GM19239 (cell line): ENCODE measurements at regions not wholly inside any gene's neighbourhood (a gene's known extent, or its start where the extent isn't known, plus 50 kb on each side); places are given as distances from the start of the nearest gene placed in this dataset.
"Not testable (repeated sequence)": the region's sequence is repeated elsewhere in the genome, so short reads cannot be mapped to it uniquely, and the experiment has no call there.

Source experiments
- DNase-seq: peaks from one replicate; pipeline ENCODE4 v3.0.0; 2011; ENCODE audit warnings: low spot score; ENCODE audit not compliant: insufficient read length
- FAIRE-seq: peaks from 2 replicates; lab custom pipeline; 2011; peaks lifted over from hg19 to GRCh38; lab: Jason Lieb, UNC

DNA sequence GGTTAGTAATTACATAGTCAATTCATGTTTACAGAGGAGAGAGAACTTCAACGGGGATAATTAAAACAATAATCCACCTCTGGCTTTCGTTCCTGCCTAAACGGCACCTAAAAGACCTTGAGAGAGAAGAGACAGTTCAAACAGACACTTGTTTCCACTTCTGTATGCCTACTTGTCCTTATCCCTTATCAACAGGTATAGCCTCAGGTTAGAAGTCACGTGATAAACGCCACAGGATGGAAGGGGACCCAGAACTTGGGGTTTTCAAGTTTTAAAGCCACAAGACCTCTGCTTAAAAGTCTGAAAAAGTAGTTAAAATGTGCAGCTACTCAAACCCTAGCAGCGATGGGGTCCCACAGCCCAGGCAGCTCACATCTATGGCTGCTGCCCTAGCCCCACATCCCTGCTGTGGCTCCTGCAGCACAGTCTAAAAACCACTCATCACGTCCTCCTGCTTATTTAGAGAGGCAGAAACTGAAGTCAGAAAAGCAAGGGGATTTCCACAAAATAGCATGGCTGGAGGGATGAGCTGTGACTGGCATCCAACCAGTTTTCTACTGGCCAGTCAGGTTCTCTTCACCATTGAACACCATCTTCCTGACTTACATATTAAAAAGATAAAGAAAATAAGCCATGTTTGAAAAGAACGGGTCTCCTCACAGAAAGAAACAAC is 51.2 kb upstream of the SEC16B start:
- FAIRE-seq (no peak), DNase-seq (no peak)

DNA sequence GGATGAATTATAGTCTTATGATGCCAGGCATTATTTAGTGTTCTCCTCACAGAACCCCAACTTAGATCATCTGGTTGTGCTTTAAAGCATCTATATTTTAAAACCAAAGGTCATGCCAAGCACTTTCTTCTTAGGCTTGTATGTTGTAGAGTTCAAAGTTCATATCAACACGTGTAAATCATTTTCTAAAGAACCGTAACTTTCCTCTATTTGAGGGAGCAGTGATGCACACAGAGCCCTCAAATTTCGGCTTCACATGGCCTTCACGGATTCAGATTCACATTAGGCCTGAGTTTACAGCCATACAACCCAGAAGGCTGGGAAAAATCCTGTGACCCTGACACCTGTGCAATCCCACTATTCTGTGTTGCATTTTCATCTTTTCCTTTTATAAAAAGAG is 52.1 kb upstream of the SEC16B start:
- FAIRE-seq (no peak), DNase-seq (no peak)

- FAIRE-seq (no peak), DNase-seq (no peak)
These were observed 53.3 kb upstream of the SEC16B start for GRCh38 chr1:178023181-178023618.

- no peak for FAIRE-seq
- DNase-seq: no peak
These were observed 54.6 kb upstream of the SEC16B start for GRCh38 chr1:178024504-178024903.

DNA sequence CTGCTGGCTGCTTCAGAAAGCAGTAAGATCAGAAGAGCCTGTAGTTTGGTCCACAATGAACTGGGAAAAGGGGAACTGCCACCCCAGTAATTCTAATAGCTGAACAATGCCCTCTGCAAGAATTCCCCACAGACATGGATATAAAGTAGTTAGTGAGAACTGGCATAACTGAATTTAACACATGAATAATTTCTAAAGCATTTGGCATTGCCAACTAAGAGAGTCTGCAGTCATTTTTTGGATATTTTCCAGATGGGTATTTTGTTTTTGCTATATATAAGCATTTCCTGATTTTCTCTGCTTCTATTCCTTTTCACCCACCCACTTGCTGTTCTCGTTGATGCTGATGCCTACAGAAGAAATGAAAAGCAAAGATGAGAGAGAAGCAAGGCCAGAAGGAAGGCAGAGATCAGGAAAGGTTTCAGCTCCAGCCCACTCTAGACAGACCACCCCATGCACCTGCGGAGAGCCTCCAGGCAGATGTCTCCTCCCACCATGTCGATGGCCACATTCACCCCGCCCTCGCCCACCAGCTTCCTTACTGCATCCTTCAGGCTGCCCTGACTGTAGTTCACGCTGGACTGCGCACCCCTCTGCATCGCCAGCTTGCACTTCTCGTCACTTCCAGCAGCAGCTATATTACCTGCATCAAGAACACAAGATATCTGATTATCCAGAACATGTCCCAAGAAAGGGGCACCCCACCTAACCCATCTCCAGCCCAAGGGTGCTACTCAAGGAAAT is 55.9 kb upstream of the SEC16B start:
- no peak for FAIRE-seq

GRCh38 chr1:178028841-178029481 is 59.1 kb upstream of the SEC16B start:
- DNase-seq: no peak
- no peak for FAIRE-seq

More for the DNA sequence above, 55.9 kb upstream of the SEC16B start:
- no peak for DNase-seq

DNA sequence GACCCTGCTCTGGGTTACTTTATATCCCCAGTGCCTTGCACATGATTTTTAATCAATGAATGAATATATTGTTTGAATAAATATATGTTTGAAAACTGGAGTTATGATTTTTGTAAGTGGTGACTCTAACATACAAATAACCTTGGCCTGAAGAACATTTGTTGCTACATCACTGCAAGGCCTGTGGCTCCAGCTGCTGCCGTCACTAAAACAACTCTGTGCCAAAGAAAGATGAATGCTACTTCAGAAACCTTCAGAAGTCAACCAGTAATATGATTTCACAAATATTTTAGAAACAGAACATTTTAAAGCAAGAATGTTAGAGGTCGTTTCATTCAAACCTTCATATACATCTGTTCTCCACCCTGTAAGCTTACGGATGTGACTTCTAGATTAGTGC is 60.6 kb upstream of the SEC16B start:
- FAIRE-seq (no peak), DNase-seq (no peak)

DNA sequence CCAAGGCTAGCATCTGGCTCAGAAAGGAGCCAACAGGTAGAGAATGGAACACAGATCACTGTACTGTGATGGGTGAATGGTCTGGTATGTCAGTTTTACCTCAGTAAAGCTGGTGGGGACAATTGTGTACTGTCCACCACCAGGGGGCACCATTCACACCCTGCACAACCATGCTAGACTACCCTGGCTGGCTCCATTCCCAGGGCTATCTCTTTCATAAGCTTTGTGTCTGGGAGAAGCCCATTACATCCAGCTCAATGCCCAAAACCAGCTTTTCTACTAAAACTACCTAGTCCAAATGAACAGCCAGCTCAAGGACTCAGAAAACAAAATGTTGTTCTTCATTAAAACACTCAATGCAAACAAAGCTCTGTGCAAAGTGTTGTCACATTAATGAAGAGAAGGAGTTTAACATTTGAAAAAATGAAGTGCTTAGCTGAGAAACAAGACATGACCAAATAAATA is 62.0 kb upstream of the RASAL2 start:
- FAIRE-seq (peak; percentile 78), DNase-seq (peak; percentile 75)

- FAIRE-seq: no peak
- no peak for DNase-seq
These were observed 60.9 kb upstream of the RASAL2 start for GRCh38 chr1:178033019-178033418.

GRCh38 chr1:178034676-178035075 is 59.2 kb upstream of the RASAL2 start:
- no peak for DNase-seq
- no peak for FAIRE-seq

DNA sequence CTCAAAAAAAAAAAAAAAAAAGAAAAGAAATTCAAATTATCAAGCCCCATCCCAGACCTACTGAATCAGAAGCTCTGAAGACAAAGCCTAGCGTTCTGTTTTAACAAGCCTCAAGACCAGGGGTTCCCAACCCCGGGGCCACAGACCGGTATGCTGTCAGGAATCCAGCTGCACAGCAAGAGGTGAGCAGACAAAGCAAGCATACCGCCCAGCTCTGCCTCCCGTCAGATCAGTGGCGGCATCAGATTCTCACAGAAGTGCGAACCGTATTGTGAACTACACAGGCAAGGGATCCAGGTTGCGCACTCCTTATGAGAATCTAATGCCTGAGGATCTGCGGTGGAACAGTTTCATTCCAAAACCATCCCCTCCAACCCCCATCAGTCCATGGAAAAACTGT is 57.8 kb upstream of the RASAL2 start:
- DNase-seq: no peak
- no peak for FAIRE-seq

DNA sequence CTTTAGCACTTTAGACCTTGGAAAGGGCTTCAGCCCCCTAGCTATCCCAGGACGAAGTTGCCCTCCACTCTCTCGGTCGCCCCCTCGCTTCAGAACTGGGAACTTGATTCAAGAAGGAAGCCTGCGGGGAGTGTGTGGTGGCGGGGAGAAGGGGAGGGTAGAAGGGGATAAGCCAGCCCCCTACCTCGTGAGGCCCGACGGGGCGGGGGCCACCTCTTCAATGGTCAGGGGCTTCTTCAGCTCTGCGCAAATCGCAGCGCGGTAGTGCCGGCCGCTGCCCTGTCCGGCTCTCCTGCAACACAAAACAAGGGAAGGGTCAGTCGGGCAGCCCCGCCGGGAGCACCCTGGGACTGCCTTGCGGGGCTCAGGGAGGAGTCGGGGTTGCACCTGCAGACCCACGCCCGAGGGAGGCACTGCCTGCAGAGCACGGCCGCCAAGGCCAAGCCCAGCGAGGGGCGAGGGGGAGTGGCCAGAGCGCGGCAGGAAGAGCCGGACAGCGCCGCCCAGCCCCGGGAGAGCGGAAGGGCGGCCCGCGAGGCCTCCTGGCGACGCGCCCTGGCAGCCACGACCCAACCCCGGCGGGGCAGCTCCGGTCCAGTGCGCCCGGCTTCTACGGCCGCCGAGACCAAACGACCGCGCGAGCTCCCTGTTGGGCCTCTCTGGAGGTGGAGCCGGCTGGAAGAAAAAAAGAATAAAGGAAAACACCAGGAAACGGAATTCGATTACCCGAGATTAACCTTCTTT is 56.2 kb upstream of the RASAL2 start:
- DNase-seq (no peak), FAIRE-seq (no peak)

GRCh38 chr1:178038372-178038771 is 55.5 kb upstream of the RASAL2 start:
- DNase-seq: no peak
- FAIRE-seq: no peak

DNA sequence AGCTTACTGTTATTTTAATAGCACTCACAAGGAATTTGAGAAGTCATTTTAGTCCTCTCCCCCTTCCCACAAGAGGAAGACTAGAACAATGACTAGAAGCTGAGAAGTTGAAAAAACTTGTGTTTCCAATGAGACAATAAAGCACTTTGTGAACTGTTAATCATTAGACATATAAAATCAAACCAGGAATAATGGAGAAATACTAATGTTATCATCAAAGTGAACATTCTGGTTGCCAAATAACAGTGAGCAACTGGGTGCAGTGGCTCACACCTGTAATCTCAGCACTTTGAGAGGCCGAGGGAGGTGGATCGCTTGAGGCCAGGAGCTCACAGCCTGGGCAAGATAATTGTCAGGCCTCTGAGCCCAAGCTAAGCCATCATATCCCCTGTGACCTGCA is 54.0 kb upstream of the RASAL2 start:
- FAIRE-seq (no peak), DNase-seq (no peak)

DNA sequence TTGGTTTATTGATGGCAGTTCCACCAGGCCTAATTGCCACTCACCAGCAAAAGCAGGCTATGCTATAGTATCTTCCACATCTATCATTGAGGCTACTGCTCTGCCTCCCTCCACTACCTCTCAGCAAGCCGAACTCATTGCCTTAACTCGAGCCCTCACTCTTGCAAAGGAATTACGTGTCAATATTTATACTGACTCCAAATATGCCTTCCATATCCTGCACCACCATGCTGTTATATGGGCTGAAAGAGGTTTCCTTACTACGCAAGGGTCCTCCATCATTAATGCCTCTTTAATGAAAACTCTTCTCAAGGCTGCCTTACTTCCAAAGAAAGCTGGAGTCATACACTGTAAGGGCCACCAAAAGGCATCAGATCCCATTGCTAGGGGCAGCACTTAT is 50.0 kb upstream of the RASAL2 start:
- not testable (repeated sequence) for DNase-seq, FAIRE-seq
